Endothelial cell of umbilical vein (primary cell): ENCODE measurements at regions not wholly inside any gene's neighbourhood (a gene's known extent, or its start where the extent isn't known, plus 50 kb on each side); places are given as distances from the start of the nearest gene placed in this dataset.

Experiments
- BruUV-seq: library from RNA; stranded (reverse); fragments of 400-500 nt; replicated peaks from 2 replicates; lab custom pipeline; 2021; lab: Mats Ljungman, UMichigan
- CTCF ChIA-PET: fragments of 300-600, 350-600 bp; sonication (Branson Sonifier 250); formaldehyde crosslinking; loops from one replicate; lab custom pipeline; 2021; ENCODE audit warnings: antibody characterized with exemption, inconsistent platforms; lab: Charles Lee
- POLR2A ChIA-PET: fragments of 300-600, 350-600 bp; sonication (Branson Sonifier 250); formaldehyde crosslinking; loops from one replicate; lab custom pipeline; 2021; ENCODE audit warnings: antibody characterized with exemption, inconsistent platforms; lab: Charles Lee
- DNase-seq: peaks from one replicate; pipeline ENCODE4 v3.0.0-alpha.2; 2011; ENCODE audit warnings: low read depth, low spot score
- FAIRE-seq: peaks from 2 replicates; lab custom pipeline; 2011; peaks lifted over from hg19 to GRCh38; lab: Jason Lieb, UNC
- H2AFZ ChIP-seq: 2 replicates; pipeline ENCODE4 v1.6.0; 2012; ENCODE audit warnings: low read depth, low read length, control low read depth, inconsistent platforms
- H3K27ac ChIP-seq: 2 replicates; pipeline ENCODE4 v1.5.1; 2011; ENCODE audit warnings: low read depth, mild to moderate bottlenecking, control low read depth, low read length, moderate library complexity; ENCODE audit not compliant: insufficient read depth
- H3K27me3 ChIP-seq, 2 experiments: 2 replicates each; pipeline versions ENCODE4 v1.6.0 to v1.6.1; 2011; ENCODE audit warnings: low read length in 2 of 2, mixed read lengths in 1 of 2; ENCODE audit not compliant: control insufficient read depth in 2 of 2, insufficient read depth in 2 of 2
- H3K36me3 ChIP-seq, 2 experiments: 2 replicates in 1 of 2; 3 replicates in 1 of 2; pipeline ENCODE4 v1.5.1; 2011; ENCODE audit warnings: low read length in 2 of 2, mild to moderate bottlenecking in 1 of 2, moderate library complexity in 1 of 2; ENCODE audit not compliant: control insufficient read depth in 2 of 2, insufficient read depth in 2 of 2; ENCODE audit errors: extremely low read depth in 1 of 2
- H3K4me1 ChIP-seq: 3 replicates; pipeline ENCODE4 v1.5.1; 2011; ENCODE audit warnings: mild to moderate bottlenecking, low read length; ENCODE audit not compliant: control insufficient read depth, insufficient read depth; ENCODE audit errors: extremely low read depth
- H3K4me2 ChIP-seq: 2 replicates; pipeline ENCODE4 v1.6.1; 2011; ENCODE audit warnings: low read length, control low read depth, mixed read lengths; ENCODE audit not compliant: insufficient read depth
- H3K4me3 ChIP-seq, 3 experiments: fragments of 200-600 bp in 1 of 3; sonication (generic), shearing (Covaris generic) in 1 of 3; replicated peaks in 1 of 3; 2 replicates each; pipeline ENCODE4 v1.5.1; 2011 to 2016; ENCODE audit warnings: control low read depth in 3 of 3, low read length in 3 of 3, mild to moderate bottlenecking in 2 of 3, inconsistent platforms in 1 of 3, low read depth in 1 of 3, moderate library complexity in 1 of 3; ENCODE audit not compliant: insufficient read depth in 1 of 3
- H3K79me2 ChIP-seq: 2 replicates; pipeline ENCODE4 v1.6.0; 2012; ENCODE audit warnings: low read length, inconsistent platforms; ENCODE audit not compliant: control insufficient read depth, insufficient read depth
- H3K9ac ChIP-seq: replicated peaks from 2 replicates; pipeline ENCODE3; 2011; ENCODE audit warnings: low read length, control low read depth; ENCODE audit not compliant: insufficient read depth; ENCODE audit errors: extremely low read depth
- H3K9me1 ChIP-seq: replicated peaks from 3 replicates; pipeline ENCODE4 v1.6.0; 2011; ENCODE audit warnings: mild to moderate bottlenecking, low read length; ENCODE audit not compliant: control insufficient read depth, insufficient read depth; ENCODE audit errors: extremely low read depth
- H3K9me3 ChIP-seq: replicated peaks from 2 replicates; pipeline ENCODE4 v1.5.1; 2012; ENCODE audit warnings: low read length, inconsistent platforms; ENCODE audit not compliant: control insufficient read depth, insufficient read depth
- H4K20me1 ChIP-seq: replicated peaks from 2 replicates; pipeline ENCODE3; 2011; ENCODE audit warnings: mild to moderate bottlenecking, low read length; ENCODE audit not compliant: control insufficient read depth, insufficient read depth; ENCODE audit errors: extremely low read depth
- CTCF ChIP-seq, 2 donors: IDR thresholded peaks; 1 replicate in 1 of 2; 2 replicates in 1 of 2; pipeline ENCODE4 v1.5.1; 2011; ENCODE audit warnings: low read length in 2 of 2, mild to moderate bottlenecking in 2 of 2, moderate library complexity in 2 of 2, control low read depth in 1 of 2, inconsistent platforms in 1 of 2, low read depth in 1 of 2; ENCODE audit not compliant: insufficient read depth in 1 of 2; ENCODE audit errors: extremely low read depth in 1 of 2
- FOS ChIP-seq: IDR thresholded peaks from 2 replicates; pipeline ENCODE4 v1.6.1; 2011; ENCODE audit warnings: mild to moderate bottlenecking, low read length, moderate library complexity, borderline replicate concordance; ENCODE audit not compliant: insufficient read depth
- GATA2 ChIP-seq: IDR thresholded peaks from 2 replicates; pipeline ENCODE4 v1.7.0; 2011; ENCODE audit warnings: low read depth, mild to moderate bottlenecking, moderate library complexity, mixed read lengths, low read length; ENCODE audit not compliant: insufficient read length, insufficient read depth
- JUN ChIP-seq: IDR thresholded peaks from 2 replicates; pipeline ENCODE4 v1.6.1; 2011; ENCODE audit warnings: borderline replicate concordance, low read depth; ENCODE audit not compliant: insufficient read length, insufficient read depth
- MAX ChIP-seq: IDR thresholded peaks from 2 replicates; pipeline ENCODE4 v1.6.1; 2011; ENCODE audit not compliant: insufficient read depth, insufficient read length
- POLR2AphosphoS5 ChIP-seq: IDR thresholded peaks from 2 replicates; pipeline ENCODE4 v1.6.1; 2012; ENCODE audit warnings: low read depth, mild to moderate bottlenecking, control low read depth, low read length, moderate library complexity; ENCODE audit not compliant: insufficient read depth
- dilution Hi-C: fragments of 300-500 bp; cut with MboI; formaldehyde crosslinking; loops from one replicate; pipeline ENCODE4 v1.15.0; 2019; ENCODE audit warnings: low sequenced_read_pairs; ENCODE audit not compliant: extremely low pct_ligation_motif_present
- intact Hi-C: fragments of 100-400 bp; cut with micrococcal nuclease; formaldehyde crosslinking; loops from one replicate; pipeline ENCODE4 v1.10.0; 2022

GRCh38 chr18:55069497-55069896 is 110.2 kb upstream of the CCDC68 start:
- Histone ChIP-seq H3K79me2 (no peaks in the 10 kb centered on the region), H3K9me3 (no peaks in the 10 kb centered on the region), H3K4me1 (no peaks in the 10 kb centered on the region), H3K27me3 (peaks cover 1 to 18% of the 10 kb centered on the region in 2 experiments), H3K36me3 (no peaks in the 10 kb centered on the region), H3K4me3 (no peak overlapping the region), H3K9ac (no peak overlapping the region), H3K9me1 (no peaks in the 10 kb centered on the region), H2AFZ (no peak overlapping the region), H4K20me1 (no peaks in the 10 kb centered on the region), H3K4me2 (no peak overlapping the region), H3K27ac (no peak overlapping the region)
- BruUV-seq, result no TSS peak
- dilution Hi-C loops, result no loop called here
- no peak for FAIRE-seq
- DNase-seq, result no peak
- POLR2A ChIA-PET, result no interaction called here
- TF ChIP-seq POLR2AphosphoS5 (no peak), FOS (no peak), MAX (no peak), CTCF (IDR thresholded peaks at IDR 0.05; ENCODE audit: extremely low read depth in 1 of 2, insufficient read depth in 1 of 2, low read depth in 1 of 2, low read length in 2 of 2) (no peak), GATA2 (no peak), JUN (no peak)
- CTCF ChIA-PET, result no interaction called here
- intact Hi-C loops, result no loop called here
